H1 (cell line): ENCODE measurements at regions not wholly inside any gene's neighbourhood (a gene's known extent, or its start where the extent isn't known, plus 50 kb on each side); places are given as distances from the start of the nearest gene placed in this dataset.

Experiments
- CTCF ChIA-PET: fragments of 300-600 bp; sonication (Branson Sonifier 250); formaldehyde crosslinking; loops from one replicate; lab custom pipeline; 2021; ENCODE audit not compliant: partially characterized antibody; lab: Charles Lee
- POLR2A ChIA-PET: fragments of 300-600 bp; sonication (Branson Sonifier 250); formaldehyde crosslinking; loops from one replicate; lab custom pipeline; 2021; ENCODE audit warnings: inconsistent platforms; ENCODE audit not compliant: partially characterized antibody; lab: Charles Lee
- DNase-seq, 2 experiments: peaks; one replicate each; pipeline versions ENCODE4 v3.0.0 to v3.0.0-alpha.2; 2010 to 2022; ENCODE audit warnings: low spot score in 2 of 2, low read depth in 1 of 2, mixed read lengths in 1 of 2
- FAIRE-seq: peaks from 2 replicates; lab custom pipeline; 2011; peaks lifted over from hg19 to GRCh38; lab: Jason Lieb, UNC
- H2AFZ ChIP-seq: 2 replicates; pipeline ENCODE4 v1.8.1; 2012; ENCODE audit warnings: low read length, inconsistent platforms
- H2AK5ac ChIP-seq: 2 replicates; pipeline ENCODE4 v1.6.1; 2013; ENCODE audit warnings: low read depth, low read length
- H2BK120ac ChIP-seq: replicated peaks from 2 replicates; pipeline ENCODE3; 2013; ENCODE audit warnings: low read depth, low read length, inconsistent platforms
- H2BK12ac ChIP-seq: 2 replicates; pipeline ENCODE4 v1.6.1; 2013; ENCODE audit warnings: low read depth, low read length
- H2BK15ac ChIP-seq: 2 replicates; pipeline ENCODE4 v1.6.1; 2013; ENCODE audit warnings: low read length
- H2BK20ac ChIP-seq: 2 replicates; pipeline ENCODE4 v1.6.1; 2013; ENCODE audit warnings: low read length
- H2BK5ac ChIP-seq: 2 replicates; pipeline ENCODE4 v1.6.1; 2013; ENCODE audit warnings: low read depth, low read length
- H3K14ac ChIP-seq: 2 replicates; pipeline ENCODE4 v1.6.1; 2013; ENCODE audit warnings: inconsistent platforms; ENCODE audit not compliant: insufficient read length
- H3K18ac ChIP-seq: 2 replicates; pipeline ENCODE4 v1.6.1; 2013; ENCODE audit warnings: low read length; ENCODE audit errors: extremely low read depth
- H3K23ac ChIP-seq: 2 replicates; pipeline ENCODE4 v1.6.1; 2013; ENCODE audit warnings: inconsistent platforms; ENCODE audit not compliant: insufficient read length
- H3K23me2 ChIP-seq: 2 replicates; pipeline ENCODE4 v1.6.1; 2013; ENCODE audit warnings: low read depth, low read length
- H3K27ac ChIP-seq: 2 replicates; pipeline ENCODE4 v1.6.1; 2011; ENCODE audit warnings: low read depth, low read length, inconsistent platforms
- H3K27me3 ChIP-seq, 4 experiments: replicated peaks in 1 of 4; 1 replicate in 1 of 4; 2 replicates in 3 of 4; pipeline versions ENCODE4 v1.6.1 to v1.8.1; 2011 to 2013; ENCODE audit warnings: low read length in 3 of 4, mild to moderate bottlenecking in 3 of 4, inconsistent platforms in 2 of 4, mixed read lengths in 2 of 4, moderate library complexity in 1 of 4; ENCODE audit not compliant: control insufficient read depth in 3 of 4, insufficient read depth in 3 of 4; ENCODE audit errors: extremely low read depth in 1 of 4
- H3K36me3 ChIP-seq, 4 experiments: 2 replicates each; pipeline versions ENCODE4 v1.6.1 to v1.8.1; 2011 to 2013; ENCODE audit warnings: mild to moderate bottlenecking in 4 of 4, low read length in 3 of 4, moderate library complexity in 2 of 4, control low read depth in 1 of 4, inconsistent platforms in 1 of 4; ENCODE audit not compliant: insufficient read depth in 4 of 4, control insufficient read depth in 2 of 4
- H3K4ac ChIP-seq: replicated peaks from 2 replicates; pipeline ENCODE3; 2013; ENCODE audit warnings: low read length, low read depth, mixed read lengths, inconsistent platforms; ENCODE audit not compliant: insufficient read length
- H3K4me1 ChIP-seq, 4 experiments: replicated peaks in 1 of 4; 1 replicate in 1 of 4; 2 replicates in 3 of 4; pipeline versions ENCODE4 v1.6.1 to v1.8.1; 2011 to 2013; ENCODE audit warnings: low read length in 3 of 4, inconsistent platforms in 2 of 4, mixed read lengths in 1 of 4; ENCODE audit not compliant: insufficient read depth in 4 of 4, control insufficient read depth in 3 of 4
- H3K4me2 ChIP-seq, 2 experiments: 2 replicates each; pipeline versions ENCODE4 v1.6.1 to v1.8.1; 2011 to 2013; ENCODE audit warnings: low read depth in 2 of 2, low read length in 2 of 2, control low read depth in 1 of 2, inconsistent platforms in 1 of 2, mild to moderate bottlenecking in 1 of 2; ENCODE audit not compliant: insufficient read depth in 1 of 2
- H3K4me3 ChIP-seq, 4 experiments: fragments of 200-600, 300-600 bp in 1 of 4; sonication (generic), shearing (Covaris generic), sonication (Bioruptor Twin) in 1 of 4; 2 replicates each; pipeline versions ENCODE4 v1.5.1 to v1.8.1; 2011 to 2016; ENCODE audit warnings: low read length in 4 of 4, low read depth in 3 of 4, control low read depth in 2 of 4, inconsistent platforms in 2 of 4, mild to moderate bottlenecking in 2 of 4, mixed read lengths in 1 of 4, moderate library complexity in 1 of 4; ENCODE audit not compliant: insufficient read depth in 2 of 4; ENCODE audit errors: extremely low read depth in 1 of 4
- H3K56ac ChIP-seq: replicated peaks from 2 replicates; pipeline ENCODE3; 2013; ENCODE audit warnings: low read depth, mild to moderate bottlenecking, mixed read lengths, low read length, inconsistent platforms; ENCODE audit not compliant: insufficient read length
- H3K79me1 ChIP-seq: 2 replicates; pipeline ENCODE4 v1.6.1; 2013; ENCODE audit warnings: low read depth, low read length, control low read depth
- H3K79me2 ChIP-seq, 2 experiments: 2 replicates each; pipeline versions ENCODE4 v1.6.1 to v1.8.1; 2012 to 2013; ENCODE audit warnings: low read length in 2 of 2, mild to moderate bottlenecking in 2 of 2, inconsistent platforms in 1 of 2; ENCODE audit not compliant: insufficient read depth in 2 of 2, control insufficient read depth in 1 of 2
- H3K9ac ChIP-seq, 4 experiments: replicated peaks in 1 of 4; 1 replicate in 1 of 4; 2 replicates in 3 of 4; pipeline versions ENCODE4 v1.6.1 to v1.8.1; 2011 to 2013; ENCODE audit warnings: low read depth in 3 of 4, low read length in 3 of 4, control low read depth in 2 of 4, mild to moderate bottlenecking in 2 of 4, moderate library complexity in 2 of 4, inconsistent platforms in 1 of 4; ENCODE audit errors: extremely low read depth in 1 of 4
- H3K9me3 ChIP-seq, 2 experiments: 2 replicates each; pipeline versions ENCODE4 v1.6.1 to v1.8.1; 2012 to 2013; ENCODE audit warnings: mild to moderate bottlenecking in 2 of 2, moderate library complexity in 2 of 2, control low read depth in 1 of 2, inconsistent platforms in 1 of 2, low read depth in 1 of 2, low read length in 1 of 2, mixed read lengths in 1 of 2; ENCODE audit not compliant: insufficient read depth in 2 of 2
- H4K20me1 ChIP-seq, 2 experiments: replicated peaks in 1 of 2; 2 replicates each; pipeline versions ENCODE3 to v1.8.1; 2011 to 2013; ENCODE audit warnings: inconsistent platforms in 2 of 2, low read length in 2 of 2, mild to moderate bottlenecking in 1 of 2; ENCODE audit not compliant: insufficient read depth in 2 of 2, control insufficient read depth in 1 of 2
- H4K5ac ChIP-seq: 2 replicates; pipeline ENCODE4 v1.6.1; 2013; ENCODE audit warnings: low read length, low read depth, mixed read lengths, inconsistent platforms; ENCODE audit not compliant: insufficient read length
- H4K8ac ChIP-seq: 2 replicates; pipeline ENCODE4 v1.8.0; 2013; ENCODE audit warnings: mild to moderate bottlenecking, moderate library complexity, low read length, inconsistent platforms; ENCODE audit not compliant: insufficient read depth; ENCODE audit errors: extremely low read depth
- H4K91ac ChIP-seq: replicated peaks from 2 replicates; pipeline ENCODE3; 2013; ENCODE audit warnings: low read length, mixed read lengths, inconsistent platforms; ENCODE audit not compliant: insufficient read length
- CBX8 ChIP-seq: fragments of 300-800, 300-1000 bp; sonication (generic); IDR thresholded peaks from 2 replicates; pipeline ENCODE4 v1.7.1; 2016; ENCODE audit warnings: low read depth, low read length, borderline replicate concordance
- MAFK ChIP-seq: IDR thresholded peaks from 2 replicates; pipeline ENCODE4 v1.6.1; 2012; ENCODE audit warnings: low read depth, mild to moderate bottlenecking, improper control_type of control experiment, low read length
- SIX5 ChIP-seq: IDR thresholded peaks from 2 replicates; pipeline ENCODE4 v1.6.1; 2011; ENCODE audit warnings: mild to moderate bottlenecking, low read depth, low read length
- WGBS, 2 experiments: shearing (Covaris generic) in 1 of 2; methylation state at CpG; one replicate each; pipeline versions ENCODE4 v1.1.6 to v1.1.7; 2013 to 2015; ENCODE audit warnings: low lambda C conversion rate in 2 of 2, mixed read lengths in 2 of 2, inconsistent platforms in 1 of 2, low coverage in 1 of 2, missing lambda C conversion rate in 1 of 2; ENCODE audit not compliant: insufficient replicate concordance in 2 of 2, insufficient coverage in 1 of 2, insufficient read length in 1 of 2; ENCODE audit errors: extremely low coverage in 1 of 2, missing lambda C conversion rate in 1 of 2; 5-methylcytosine and 5-hydroxymethylcytosine counted together

DNA sequence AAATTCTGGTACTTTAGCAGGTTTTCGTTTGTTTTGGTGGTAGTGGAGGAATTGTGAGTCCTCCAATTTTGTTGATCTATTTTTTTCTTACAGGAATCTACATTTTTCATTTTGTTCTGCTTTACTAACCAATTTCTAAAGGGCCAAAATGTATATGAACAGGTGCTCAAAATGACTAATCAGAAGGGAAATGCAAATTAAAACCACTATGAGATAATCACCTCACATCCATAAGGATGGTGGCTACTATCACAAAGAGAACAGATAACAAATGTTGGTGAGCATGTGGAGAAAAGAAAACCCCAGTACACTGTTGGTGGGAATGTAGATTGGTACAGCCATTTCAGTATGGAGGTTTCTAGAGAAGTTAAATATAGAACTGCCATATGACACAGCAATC, 134.2 kb downstream of the LMO4 start:
- H2AFZ ChIP-seq: no peak overlapping the region
- no peaks in the 10 kb centered on the region for H4K20me1 ChIP-seq
- no peak overlapping the region for H4K8ac ChIP-seq
- H3K79me1 ChIP-seq: no peaks in the 10 kb centered on the region
- H2AK5ac ChIP-seq: no peak overlapping the region
- no peak overlapping the region for H3K4me3 ChIP-seq
- H3K27me3 ChIP-seq: no peaks in the 10 kb centered on the region
- no peak overlapping the region for H3K23ac ChIP-seq
- H3K9ac ChIP-seq: no peak overlapping the region
- H2BK5ac ChIP-seq: no peak overlapping the region
- TF ChIP-seq CBX8 (no peak), MAFK (no peak), SIX5 (no peak)
- TF ChIP-seq, all 59 proteins: peak for 0
- DNase-seq (no peak), FAIRE-seq (no peak)
- H4K91ac ChIP-seq: no peak overlapping the region
- H3K18ac ChIP-seq: no peak overlapping the region
- no peak overlapping the region for H2BK20ac ChIP-seq
- H3K23me2 ChIP-seq: no peaks in the 10 kb centered on the region
- no peaks in the 10 kb centered on the region for H3K36me3 ChIP-seq
- no peak overlapping the region for H3K56ac ChIP-seq
- H3K14ac ChIP-seq: no peak overlapping the region
- peaks cover 0 to 2% (median 0%) of the 10 kb centered on the region in 4 experiments; a peak in 1 of 7 replicates for H3K4me1 ChIP-seq
- H3K79me2 ChIP-seq: no peaks in the 10 kb centered on the region
- H3K27ac ChIP-seq: no peak overlapping the region
- ChIA-PET CTCF (no interaction called here), POLR2A (no interaction called here)
- H2BK120ac ChIP-seq: no peak overlapping the region
- no peak overlapping the region for H3K4me2 ChIP-seq
- H3K9me3 ChIP-seq: peaks cover 0 to 6% of the 10 kb centered on the region in 2 experiments; a peak in 2 of 4 replicates
- no peak overlapping the region for H3K4ac ChIP-seq
- no peak overlapping the region for H2BK12ac ChIP-seq
- H4K5ac ChIP-seq: no peak overlapping the region
- 77% methylated on average over 1 of the region's 1 CpG; no CpG with 5 or more reads in 1 of the 2 experiments for WGBS, 2 experiments
- no peak overlapping the region for H2BK15ac ChIP-seq
